GM19397 (cell line): ENCODE measurements at regions not wholly inside any gene's neighbourhood (a gene's known extent, or its start where the extent isn't known, plus 50 kb on each side); places are given as distances from the start of the nearest gene placed in this dataset.

Source experiments
- ATAC-seq: cut with Tn5 transposase; IDR thresholded peaks from one replicate; pipeline ENCODE4 v1.9.1; 2021; ENCODE audit warnings: mild to moderate bottlenecking, moderate library complexity; ENCODE audit not compliant: unreplicated experiment

DNA sequence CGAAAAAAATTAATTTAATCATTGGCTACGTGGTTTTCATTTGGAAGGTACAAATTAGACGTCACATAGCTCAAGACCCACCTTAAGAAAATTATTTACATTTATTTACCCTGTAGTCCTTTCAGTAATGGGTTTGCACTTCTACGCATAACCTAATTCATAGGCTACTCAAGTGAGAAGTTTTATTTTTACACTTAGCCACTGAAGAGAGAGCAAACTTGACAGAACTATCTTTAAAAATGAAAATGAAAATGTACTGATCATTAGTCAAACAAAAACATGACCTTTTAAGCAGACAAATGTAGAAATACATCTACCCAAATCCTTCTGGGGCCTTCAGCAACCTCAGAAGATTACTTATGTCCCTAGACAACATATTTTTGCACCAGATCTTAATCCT lies 269.4 kb upstream of the TTC14 start:
- ATAC-seq = peak; percentile 54

DNA sequence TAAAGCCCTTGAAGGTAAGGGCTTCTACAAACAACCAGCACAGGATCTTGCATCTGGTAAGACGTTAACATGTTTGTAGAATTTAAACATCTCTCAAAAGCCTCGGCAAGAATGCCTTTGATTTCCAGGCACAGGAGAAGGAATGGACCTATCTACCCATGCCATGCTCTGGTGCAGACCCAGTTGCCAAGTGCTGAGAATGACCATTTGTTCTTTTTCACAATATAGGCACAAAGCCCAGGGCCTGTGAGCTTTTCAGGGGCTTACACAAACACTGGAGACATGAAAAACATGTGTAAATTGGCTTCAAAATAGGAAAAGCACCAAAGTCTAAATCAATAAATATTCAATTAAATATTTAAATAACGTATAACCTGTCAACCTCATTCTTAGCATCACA lies 266.9 kb upstream of the TTC14 start:
- no peak for ATAC-seq

DNA sequence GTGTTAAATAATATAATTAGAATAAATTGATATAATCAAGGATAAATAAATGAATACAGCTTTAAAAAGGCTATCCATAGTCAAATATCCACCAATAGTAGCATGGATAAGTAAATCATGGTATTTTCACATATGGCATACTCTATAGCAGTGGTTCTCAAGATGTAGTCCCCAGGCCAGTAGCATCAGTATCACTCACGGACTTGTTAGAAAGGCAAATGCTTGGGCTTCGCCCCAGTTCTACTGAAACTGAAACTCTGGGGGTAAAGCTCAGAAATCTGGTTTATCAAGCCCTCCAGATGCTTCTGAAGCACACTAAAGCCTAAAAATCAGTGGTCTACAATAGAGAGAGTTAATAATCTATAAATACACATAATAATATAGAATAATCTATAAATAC lies 261.6 kb upstream of the TTC14 start:
- no peak for ATAC-seq

DNA sequence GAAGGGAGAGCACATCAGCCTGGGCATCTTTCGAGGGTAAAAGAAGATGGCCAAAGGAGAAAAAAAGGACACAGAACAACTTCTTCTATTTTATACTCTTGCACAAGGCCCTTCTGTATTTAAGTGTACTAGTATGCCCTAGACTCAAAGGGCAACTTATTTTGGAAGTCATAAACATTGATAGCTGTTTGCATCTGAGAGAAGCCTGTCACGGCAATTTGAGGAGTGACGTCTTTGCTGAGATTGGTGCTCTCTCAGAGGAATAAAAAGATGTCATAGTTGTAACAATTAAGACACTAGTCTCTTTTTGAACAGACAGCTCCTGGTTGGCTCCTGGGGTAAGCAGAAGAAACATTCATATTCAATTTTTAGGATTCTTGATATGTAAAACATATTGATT lies 260.4 kb upstream of the TTC14 start:
- ATAC-seq = no peak

- no peak for ATAC-seq
These were observed 250.4 kb upstream of the TTC14 start for GRCh38 chr3:180351601-180352000.

DNA sequence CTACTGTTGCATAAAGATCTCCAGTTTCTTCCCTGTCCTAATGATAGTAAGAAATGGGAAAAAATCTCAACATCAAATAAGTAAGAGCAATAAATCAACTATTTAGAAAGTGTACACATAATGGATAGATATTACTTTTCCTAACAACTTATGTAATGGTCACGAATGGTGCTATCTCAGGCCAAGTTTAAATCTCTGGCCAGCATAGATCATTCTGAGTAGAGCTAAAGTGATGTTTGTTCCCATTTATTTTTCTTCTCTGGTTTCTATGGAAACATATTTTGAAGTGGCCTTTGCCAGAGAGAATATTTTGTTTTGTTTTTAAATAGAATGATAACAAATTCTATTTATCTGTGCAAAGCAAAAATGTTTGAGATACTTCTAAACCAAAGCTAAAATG lies 249.7 kb upstream of the TTC14 start:
- ATAC-seq = no peak

- ATAC-seq = no peak
These were observed 247.7 kb upstream of the TTC14 start for GRCh38 chr3:180354214-180354613.

DNA sequence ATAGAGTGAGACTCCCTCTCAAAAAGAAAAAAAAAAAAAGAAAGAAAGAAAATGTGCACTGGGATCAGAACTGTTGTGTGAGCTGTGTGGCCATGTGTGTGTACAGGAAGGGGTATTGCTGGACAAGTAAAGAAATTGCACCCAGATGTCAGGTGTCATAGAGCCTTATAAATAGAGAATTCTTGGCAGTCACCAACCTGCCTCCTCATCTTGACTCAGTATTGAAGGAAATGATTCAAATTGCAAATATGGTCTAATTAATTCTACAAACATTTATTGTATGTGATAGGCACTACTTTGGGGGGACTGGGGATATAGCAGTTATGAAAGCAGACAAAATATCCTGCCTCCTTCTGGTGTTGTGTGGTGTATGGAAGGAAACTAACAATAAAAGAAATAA lies 243.8 kb upstream of the TTC14 start:
- ATAC-seq = no peak

DNA sequence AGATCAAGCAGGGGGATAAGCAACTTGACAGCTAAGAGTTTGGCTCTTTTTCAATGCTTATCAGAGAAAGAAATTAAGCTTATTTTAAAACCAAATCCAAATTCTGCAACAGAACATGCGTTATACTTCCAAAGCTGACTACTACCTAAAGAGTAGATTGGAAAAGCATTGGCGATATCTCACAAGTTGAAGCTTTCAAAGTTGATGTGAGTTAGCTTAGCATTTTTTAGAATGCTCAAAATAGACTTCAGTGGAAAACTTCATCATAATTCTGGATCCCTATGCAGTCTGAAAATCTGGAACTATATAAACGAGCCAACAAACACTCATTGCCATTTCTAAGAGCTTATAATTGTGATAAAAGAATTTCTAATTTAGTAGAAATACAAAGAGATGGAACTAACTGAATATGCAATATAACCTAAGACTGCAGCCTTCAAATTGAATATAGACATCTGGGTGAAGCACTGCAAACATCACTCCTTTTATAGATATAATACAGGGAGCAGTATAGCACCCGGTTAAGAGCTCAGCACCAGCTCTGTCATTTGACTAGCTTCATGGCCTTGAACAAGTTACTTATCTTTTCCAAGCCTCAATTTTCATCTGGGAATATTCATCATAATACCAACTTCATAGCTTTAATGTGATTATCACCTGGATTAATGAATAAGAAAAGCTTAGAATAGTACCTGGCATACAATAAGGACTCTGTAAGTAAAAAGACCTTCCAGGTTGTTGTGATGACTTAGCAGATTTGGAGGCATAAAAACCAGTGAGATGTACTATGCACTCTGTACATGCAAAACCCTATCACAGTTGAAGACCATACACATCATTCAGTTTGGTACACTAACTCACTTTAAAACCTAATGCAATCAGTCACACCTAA lies 242.7 kb upstream of the TTC14 start:
- ATAC-seq = no peak

GRCh38 chr3:180359953-180360279 lies 242.0 kb upstream of the TTC14 start:
- no peak for ATAC-seq

DNA sequence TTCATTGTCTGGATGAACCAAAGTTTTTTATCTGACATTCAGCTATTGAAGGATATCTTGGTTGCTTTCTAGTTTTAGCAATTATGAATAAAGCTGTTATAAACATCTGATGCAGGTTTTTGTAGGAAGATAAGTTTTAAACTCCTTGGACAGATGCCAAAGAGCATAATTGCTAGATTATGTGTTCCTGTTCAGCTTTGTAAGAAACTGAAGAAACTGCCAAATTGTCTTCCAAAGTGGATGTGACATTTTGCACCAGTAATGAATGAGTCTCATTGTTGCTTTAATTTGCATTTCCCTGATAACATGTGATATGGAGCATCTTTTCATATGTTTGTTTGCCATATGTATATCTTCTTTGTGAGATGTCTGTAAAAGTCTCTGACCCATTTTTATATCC lies 239.9 kb upstream of the TTC14 start:
- ATAC-seq = no peak

GRCh38 chr3:180375831-180376230 lies 226.1 kb upstream of the TTC14 start:
- no peak for ATAC-seq

GRCh38 chr3:180378496-180378895 lies 223.5 kb upstream of the TTC14 start:
- ATAC-seq = no peak

- ATAC-seq = no peak
These were observed 219.3 kb upstream of the TTC14 start for GRCh38 chr3:180382638-180383180.

- no peak for ATAC-seq
These were observed 218.5 kb upstream of the TTC14 start for GRCh38 chr3:180383332-180384020.

- no peak for ATAC-seq
These were observed 211.7 kb upstream of the TTC14 start for GRCh38 chr3:180390313-180390712.

DNA sequence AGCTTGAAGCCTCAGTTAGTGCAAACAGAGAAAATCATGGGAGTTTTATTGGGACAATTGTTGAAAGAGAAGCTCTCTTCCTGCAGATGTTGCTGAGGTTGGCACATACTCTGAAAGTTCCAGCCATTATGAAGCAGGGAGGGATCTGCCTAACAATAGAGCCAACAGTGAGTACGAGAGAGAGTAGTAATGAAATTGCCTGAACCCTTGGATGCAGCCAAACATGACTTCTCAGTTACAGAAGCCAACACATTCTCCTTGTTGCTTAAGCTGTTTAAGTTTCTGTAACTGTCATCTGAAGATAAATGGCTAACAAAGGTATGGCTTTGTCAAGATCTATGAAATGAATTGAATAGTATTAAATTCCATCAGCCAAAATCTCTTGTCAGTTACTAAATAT lies 211.0 kb upstream of the TTC14 start:
- ATAC-seq = no peak

DNA sequence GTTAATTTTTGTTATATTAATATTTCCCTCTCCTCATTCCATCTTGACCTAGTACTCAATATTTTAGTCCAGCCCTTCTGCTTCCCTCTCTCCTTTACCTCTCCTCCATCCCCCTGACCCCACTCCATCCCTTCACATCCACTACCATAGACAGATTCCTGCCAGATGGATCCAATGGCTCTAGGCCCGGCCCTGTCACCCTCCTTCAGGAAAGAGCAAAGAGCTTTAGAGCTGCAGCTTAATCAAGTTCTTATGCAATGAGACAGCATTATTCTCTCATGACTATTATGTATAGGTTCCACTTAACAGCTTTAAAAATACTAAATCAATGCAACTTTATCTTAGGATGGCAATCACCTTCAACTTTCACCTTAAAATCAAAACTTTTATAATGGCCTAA lies 200.7 kb upstream of the TTC14 start:
- ATAC-seq = no peak

- ATAC-seq = peak; percentile 79
These were observed 199.4 kb upstream of the TTC14 start for GRCh38 chr3:180402471-180403073.

GRCh38 chr3:180403156-180403555 lies 198.8 kb upstream of the TTC14 start:
- ATAC-seq = no peak

DNA sequence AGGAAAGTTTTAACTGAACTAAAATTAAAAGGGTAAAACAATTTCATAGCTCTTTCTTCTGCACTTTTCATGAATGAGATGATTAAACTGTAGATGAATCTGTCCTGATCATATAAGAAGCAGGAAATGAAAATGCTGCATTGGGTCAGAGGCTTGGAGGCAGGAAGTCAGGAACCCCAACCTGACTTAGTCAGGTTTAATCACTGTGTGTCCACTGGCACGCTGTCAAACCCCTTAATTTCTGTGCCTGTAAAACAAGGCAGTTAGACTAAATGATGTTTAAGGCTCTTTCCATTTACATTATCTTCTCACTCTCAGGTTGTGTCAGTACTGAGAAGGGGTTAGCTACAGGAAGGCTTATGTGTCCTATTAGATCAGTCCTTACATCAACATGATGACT lies 193.3 kb upstream of the TTC14 start:
- no peak for ATAC-seq

DNA sequence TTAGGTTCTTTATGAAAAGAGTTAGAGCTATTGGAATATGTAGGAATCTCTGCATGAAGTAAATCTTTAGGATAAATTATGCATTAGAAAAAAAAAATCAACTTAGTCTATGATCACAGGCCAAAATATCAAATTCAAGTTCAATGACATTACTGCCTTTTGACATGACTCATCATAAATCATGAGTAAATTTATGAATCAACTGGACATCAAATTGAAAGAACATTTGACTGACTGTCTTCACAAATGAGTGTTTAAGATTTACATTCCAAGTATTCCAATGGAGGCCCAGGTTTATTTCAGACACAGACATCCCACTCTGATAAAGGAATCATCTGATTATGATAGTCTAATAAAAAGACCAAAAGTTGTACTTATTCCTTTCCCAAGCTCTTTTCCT lies 192.8 kb upstream of the TTC14 start:
- ATAC-seq = no peak
